Activated T-cell treated with anti-CD3 and anti-CD28 coated beads for 48 hours (primary cell): ENCODE measurements at regions not wholly inside any gene's neighbourhood (a gene's known extent, or its start where the extent isn't known, plus 50 kb on each side); places are given as distances from the start of the nearest gene placed in this dataset.
"Not testable (repeated sequence)": the region's sequence is repeated elsewhere in the genome, so short reads cannot be mapped to it uniquely, and the experiment has no call there.

Experiments
- DNase-seq: peaks from one replicate; pipeline ENCODE4 v3.0.0-alpha.2; 2020; ENCODE audit warnings: low read depth

DNA sequence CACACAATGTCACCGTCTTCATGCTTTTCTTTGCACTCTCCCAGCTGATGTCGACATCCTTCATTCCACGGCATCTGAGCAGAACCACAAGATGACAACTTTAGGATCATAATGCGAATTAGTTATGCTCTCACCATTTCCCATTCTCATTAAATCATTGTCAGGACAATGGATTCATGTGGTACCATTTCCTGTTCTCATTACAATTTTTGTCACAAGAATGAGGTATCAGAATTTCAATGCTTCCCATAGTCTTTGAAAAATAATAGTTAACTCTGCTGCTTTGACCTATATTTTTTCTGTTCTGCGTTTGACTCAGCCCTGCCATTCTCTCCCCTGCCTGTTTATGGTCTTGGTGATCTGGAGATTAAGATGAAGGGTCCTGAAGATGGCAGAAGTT, 175.7 kb upstream of the MDFIC2 start:
- no peak for DNase-seq

DNA sequence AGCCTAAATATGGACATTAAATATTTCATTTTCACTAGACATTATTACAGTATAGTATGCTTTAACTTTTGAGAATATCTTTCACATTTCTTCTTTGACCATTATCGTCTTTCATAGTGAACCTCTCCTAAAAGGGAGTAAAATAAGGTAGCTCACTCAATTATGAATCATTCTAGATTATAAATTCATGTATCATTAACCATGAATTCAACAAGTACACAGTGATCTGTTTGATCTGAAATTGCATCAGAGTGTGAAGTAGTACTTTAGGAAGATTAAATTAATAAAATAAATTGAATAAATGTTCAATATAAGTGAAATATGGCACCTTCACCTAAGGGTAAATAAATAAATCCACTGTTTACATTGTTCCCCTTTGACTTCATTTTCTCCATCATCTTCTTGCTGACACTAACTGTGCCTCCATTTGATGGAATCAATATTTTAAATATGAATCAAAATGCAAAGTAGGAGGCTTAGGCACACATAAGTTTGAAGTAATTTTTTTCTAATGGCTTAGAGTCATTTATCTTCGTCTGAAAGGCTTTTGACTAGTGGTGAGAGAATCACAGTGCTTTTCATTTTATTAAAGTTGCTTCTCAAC, 174.1 kb upstream of the MDFIC2 start:
- DNase-seq: no peak

- DNase-seq: no peak
Observed at GRCh38 chr3:70476174-70476573, 163.7 kb upstream of the MDFIC2 start.

DNA sequence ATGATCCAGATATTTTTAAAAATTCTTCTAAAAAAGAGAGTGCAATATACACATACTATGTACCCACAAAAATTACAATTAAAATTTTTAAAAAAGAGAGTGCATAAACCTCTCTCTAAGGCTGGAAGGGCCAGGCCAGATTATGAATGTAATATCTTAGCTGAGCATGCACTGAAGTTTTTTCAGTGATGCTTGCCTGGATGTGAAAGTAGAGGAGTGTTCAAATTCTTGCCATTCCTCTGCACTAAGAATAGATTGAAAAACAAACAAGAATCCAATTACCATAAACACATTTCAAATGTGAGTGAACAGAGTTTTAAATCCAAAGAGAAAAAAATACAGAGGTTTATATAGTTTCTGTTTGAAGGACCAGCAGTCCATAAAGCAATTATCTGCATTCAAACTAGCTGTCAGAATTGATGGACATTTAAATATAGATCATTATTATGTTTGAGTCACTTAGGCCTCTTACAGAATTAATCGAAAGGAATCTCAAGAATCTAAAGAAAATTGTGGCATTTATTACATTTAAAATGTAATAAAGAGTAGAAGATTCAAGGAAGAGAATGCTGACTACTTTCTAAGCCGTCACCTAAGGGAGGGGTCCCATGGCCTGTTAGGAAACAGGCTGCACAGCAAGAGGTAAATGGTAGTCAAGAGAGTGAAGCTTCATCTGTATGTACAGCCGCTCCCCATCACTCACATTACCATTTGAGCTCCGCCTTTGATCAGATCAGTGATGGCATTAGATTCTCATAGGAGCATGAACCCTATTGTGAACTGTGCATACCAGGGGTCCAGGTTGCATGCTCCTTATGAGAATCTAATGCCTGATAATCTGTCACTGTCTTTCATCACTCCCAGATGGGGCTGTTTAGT, 159.3 kb upstream of the MDFIC2 start:
- no peak for DNase-seq

DNA sequence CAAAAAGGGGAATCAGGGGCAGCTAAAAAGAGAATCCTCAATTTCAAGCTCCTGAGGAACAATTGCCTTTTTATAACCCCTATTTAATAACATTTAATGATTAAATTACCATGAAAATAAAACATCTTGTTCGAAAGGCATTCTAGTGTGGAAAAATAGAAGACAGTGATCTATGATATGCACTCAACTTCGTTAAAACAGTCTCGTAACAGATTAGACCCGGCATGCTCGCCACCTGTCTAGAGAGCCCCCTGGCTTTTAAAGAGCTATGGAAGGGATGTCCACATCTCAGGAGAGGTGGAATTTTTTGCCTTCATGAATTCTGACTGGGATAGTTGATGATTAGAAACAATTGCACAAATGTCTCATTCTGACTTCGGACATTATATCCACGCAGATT, 153.7 kb upstream of the MDFIC2 start:
- no peak for DNase-seq

- DNase-seq: no peak
Observed at GRCh38 chr3:70464876-70465275, 152.4 kb upstream of the MDFIC2 start.

GRCh38 chr3:70464465-70464864, 152.0 kb upstream of the MDFIC2 start:
- DNase-seq: no peak

- not testable (repeated sequence) for DNase-seq
Observed at GRCh38 chr3:70450220-70450619, 137.8 kb upstream of the MDFIC2 start.

GRCh38 chr3:70435422-70435821, 123.0 kb upstream of the MDFIC2 start:
- not testable (repeated sequence) for DNase-seq

DNA sequence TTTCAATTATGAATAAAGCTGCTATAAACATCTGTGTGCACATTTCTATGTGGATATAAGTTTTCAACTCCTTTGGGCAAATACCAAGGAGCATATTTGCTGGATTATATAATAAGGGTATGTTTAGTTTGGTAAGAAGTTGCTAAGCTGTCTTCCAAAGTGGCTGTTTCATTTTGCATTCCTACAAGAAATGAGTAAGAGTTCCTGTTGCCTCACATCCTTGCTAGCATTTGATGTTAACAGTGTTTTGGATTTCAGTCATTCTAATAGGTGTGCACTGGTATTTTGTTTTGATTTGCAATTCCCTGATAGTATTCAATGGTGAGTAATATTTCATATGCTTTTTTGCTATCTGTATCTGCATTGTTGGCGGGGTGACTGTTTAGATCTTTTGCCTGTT, 120.7 kb upstream of the MDFIC2 start:
- DNase-seq: no peak

DNA sequence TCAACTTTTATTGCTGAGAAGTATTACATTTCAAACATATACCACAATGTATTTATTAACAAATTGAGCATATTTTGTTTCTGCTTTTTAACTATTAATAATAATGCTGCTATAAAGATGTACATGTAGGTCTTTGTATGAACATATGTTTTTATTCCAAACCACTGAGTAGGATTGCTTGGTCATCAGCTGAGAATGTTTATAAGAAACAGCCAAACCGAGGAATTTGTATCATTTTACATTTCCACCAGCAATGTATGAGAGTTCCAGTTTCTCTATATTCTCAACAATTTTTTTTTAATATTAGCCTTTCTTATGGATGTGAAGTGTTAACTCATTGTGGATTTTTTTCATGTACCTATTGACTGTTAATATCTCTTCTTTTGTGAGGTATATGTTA, 119.5 kb upstream of the MDFIC2 start:
- no peak for DNase-seq

DNA sequence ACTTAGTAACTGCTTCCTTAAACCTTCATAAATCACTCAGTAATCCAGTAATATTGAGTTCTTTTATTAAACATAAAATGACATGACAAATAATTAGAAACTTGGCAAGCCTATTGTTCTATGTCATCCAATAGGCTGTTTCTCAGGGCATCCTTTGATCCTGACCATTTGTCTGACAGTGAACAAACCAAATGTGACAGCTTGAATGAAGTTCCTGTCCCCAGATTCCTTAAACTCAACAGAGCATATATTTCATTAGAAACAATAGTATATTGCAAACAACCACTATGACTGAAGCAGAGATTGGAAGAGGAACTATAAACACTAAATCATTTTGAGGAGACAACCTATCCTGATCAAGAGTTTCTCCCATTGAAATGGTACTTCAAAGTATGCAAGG, 113.6 kb upstream of the MDFIC2 start:
- DNase-seq: no peak

DNA sequence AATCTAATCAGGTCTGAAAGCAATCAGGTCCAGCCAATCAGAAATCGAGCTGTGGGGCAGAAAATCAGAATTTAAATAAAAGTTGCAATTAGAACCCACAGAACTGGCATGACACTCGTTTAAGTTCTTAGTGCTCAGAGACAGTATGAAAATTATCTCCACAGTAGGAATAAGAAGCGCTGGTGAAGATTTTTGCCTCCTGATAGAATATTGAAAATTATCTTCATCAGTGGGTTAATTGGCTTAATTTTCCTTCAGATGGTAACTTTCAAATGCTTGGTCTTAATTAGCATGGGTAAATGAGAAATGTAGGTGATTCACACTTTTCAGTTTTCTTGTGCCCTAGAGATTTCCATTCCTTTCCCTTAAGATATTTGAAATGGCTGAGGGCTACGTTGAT, 109.1 kb upstream of the MDFIC2 start:
- no peak for DNase-seq

DNA sequence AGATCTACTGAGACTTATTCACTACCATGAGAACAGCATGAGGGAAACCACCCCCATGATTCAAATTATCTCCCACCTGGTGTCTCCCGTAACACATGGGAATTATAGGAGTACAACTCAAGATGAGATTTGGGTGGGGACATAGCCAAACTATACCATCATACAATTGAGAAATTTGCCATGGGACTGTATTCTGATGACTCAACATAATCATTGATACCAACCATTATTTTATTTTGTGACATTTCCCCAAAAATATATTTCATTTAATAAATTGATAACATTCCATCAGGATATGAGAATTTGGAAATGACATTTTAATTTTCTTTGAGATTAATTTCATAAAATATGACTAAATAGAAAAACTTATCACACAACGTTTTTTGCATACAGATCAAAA, 96.6 kb upstream of the MDFIC2 start:
- DNase-seq: no peak

DNA sequence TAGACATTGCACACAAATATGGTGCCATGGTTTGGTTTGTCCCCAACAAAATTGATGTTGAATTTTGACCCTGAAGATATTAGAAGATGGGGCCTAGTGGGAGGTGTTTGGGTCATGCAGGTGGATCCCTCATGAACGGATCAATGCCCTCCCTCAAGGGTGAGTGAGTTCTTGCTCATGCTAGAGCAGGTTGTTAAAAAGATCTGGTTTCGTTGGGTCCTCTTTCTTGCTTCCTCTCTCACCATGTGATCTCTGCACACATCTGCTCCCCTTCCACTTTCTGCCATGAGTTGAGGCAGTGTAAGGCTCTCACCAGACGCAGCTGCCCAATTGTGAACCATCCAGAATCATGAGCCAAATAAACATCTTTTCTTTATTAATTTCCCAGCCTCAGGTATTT, 87.8 kb upstream of the MDFIC2 start:
- no peak for DNase-seq

DNA sequence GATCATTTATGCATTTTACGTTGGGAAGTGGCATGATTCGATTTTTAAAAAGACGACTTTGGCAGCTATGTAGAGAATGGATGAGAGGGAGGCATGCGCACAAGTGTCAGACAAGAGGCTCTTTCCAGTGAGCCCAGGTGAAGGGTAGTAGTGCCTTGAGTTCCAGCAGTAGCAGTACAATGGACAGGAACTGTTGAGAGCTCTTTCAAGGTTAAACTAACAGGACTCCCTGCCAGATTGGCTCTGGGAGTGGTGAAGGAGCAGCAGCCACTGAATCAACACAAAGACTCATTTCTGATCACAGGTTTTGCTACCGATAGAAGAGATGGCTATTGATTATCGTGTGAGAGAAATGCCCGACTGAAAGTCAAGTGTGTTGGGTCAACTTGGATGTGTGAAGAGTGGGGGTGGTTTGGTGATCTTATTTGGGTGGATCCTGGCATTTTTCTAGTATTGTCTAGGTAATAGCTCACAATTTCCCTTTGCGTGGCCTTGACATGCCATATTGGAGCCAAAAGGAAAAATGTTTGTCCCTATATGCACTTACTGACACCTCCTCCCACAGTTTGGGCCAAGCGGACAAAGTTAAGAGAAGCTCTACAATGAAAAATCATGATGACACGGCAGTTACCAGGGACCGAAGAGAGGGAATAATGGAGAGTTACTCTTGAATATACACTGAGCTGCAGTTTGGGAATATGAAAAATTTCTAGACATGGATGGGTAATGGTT, 81.6 kb upstream of the MDFIC2 start:
- DNase-seq: no peak

- DNase-seq: no peak
Observed at GRCh38 chr3:70392227-70392626, 79.8 kb upstream of the MDFIC2 start.

GRCh38 chr3:70387889-70388288, 75.5 kb upstream of the MDFIC2 start:
- no peak for DNase-seq

GRCh38 chr3:70386846-70387245, 74.4 kb upstream of the MDFIC2 start:
- DNase-seq: no peak

DNA sequence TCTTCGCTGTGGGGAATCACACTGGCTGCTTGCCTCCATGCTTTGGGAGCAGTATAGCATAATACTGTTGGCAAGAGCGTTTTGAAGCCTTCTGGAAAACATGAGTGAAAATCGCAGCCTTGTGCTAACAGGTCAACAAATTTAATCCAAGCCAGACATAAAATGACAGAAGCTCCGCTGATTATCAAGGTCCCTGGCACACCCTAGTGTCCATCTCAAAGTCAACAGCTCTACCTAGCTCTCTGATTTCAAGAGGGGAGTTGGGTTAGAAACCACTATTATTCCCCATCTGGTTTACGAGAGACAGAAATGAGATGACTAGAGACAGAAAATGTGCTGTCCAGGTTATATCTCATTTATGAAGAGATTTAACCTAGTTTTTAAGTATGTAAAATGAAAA, 73.6 kb upstream of the MDFIC2 start:
- no peak for DNase-seq

- DNase-seq: no peak
Observed at GRCh38 chr3:70383360-70383831, 71.0 kb upstream of the MDFIC2 start.

DNA sequence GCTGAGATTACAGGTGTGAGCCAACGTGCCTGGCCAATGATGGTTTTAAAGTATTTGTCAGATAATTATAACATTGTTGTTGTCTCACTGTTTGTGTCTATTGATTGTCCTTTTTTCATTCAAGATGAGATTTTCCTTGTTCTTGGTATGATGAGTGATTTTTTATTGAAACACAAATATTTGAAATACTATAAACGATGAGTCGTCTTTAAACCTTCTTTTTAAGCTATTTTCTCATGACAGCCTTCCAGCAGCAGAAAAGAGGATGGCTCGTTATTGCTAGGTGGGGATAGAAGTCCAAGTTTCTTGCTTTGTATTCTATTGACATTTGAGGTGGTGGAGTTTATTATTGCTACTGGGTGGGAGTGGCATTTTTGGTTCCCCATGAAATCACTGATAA, 61.7 kb upstream of the MDFIC2 start:
- no peak for DNase-seq
